NCI-H2227 (cell line): ENCODE measurements at regions not wholly inside any gene's neighbourhood (a gene's known extent, or its start where the extent isn't known, plus 50 kb on each side); places are given as distances from the start of the nearest gene placed in this dataset.
"Not testable (repeated sequence)": the region's sequence is repeated elsewhere in the genome, so short reads cannot be mapped to it uniquely, and the experiment has no call there.

ENCODE experiments used
- DNase-seq: peaks from one replicate; lab custom pipeline; 2025; ENCODE audit not compliant: unreplicated experiment; lab: John Stamatoyannopoulos, UW

DNA sequence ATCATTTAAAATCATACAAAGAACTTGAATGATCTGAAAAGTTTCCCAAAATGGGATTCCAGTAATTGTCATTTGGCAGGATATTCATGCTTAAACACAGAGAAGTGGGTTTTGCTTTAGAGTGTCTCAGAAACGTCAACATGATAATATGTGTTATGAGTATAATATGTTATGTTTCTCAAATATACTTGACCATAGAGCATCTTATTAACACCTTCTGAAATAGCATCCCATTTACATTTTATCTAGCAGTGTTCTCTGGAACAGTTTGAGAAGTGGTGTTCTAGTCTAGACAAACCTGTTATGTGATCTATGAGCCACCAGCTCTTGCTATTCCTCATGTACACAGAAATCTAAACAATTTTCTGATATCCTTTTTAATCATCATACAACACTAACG lies 588.8 kb upstream of the PBX1 start:
- DNase-seq, result no peak

DNA sequence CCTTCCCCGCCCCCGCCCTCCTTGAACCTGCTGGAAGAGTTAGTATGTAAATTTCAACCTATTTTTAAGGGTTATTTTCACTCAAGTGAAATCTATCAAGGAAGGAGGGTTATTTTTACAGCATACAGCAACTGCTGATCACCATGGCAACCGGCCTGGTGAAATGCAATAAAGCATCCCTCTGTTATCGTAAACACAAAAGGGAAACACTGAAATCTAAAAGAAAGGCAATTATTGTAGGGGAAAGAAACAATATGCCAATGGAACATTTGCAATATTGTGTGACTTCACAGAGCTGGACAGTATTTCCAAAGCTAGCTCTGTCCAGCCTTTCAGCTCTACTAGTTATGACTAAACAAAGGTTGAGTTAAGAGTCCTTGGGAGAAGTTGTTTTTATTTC lies 588.3 kb upstream of the PBX1 start:
- DNase-seq, result peak; percentile 62

DNA sequence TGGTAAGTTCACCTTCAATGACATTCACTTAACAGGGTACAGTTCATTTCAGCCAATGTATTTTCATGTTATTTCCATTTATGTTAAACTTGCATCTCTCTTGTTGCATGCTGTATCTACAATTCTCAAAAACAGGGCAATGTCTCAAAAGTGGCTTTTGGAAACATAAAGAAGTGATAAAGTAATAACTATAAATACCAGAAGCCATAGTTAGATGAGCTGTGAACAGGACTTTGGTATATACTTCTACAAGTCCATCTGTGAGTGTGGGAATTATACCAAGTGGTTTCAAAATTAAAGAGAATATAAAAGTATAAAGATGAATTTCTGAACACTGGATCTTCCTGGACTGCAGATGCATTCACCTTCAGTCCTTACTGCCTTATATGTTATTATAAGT lies 585.4 kb upstream of the PBX1 start:
- no peak for DNase-seq

DNA sequence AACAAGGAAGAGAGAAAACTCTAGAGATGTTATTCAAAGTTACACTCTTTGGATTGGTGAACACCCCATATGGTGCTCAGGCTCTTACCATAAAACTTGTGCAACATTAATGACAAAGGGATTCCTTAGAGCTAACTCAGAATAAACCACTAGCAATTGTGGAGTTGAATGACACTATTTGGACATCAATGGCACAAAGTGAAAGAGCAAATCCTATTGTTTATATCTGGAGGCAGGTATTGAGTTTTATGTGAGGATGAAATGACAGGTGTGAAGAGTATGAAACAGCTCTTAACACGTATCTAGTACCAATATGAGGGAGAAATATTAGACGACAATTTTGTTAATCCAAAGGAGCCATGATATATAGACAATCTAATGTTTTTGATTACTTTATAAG lies 584.9 kb upstream of the PBX1 start:
- no peak for DNase-seq

DNA sequence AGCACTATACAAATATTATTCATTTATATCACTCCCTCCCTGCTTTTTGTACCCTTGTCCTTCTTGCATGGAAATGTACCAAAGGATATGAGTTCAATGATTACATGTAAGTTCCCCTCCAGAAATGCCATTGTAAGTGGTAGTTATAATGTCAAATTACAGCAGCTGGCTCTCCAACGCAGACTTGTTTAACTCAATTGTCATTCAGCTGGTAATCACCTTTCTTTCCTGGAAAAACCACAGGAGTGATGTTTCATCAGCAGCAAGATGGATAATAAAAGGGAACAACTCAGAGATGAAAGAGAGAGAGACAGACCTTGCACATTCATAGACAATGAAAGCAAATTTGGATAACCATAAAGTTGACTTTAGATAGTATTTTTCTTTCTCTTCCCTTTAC lies 578.6 kb upstream of the PBX1 start:
- peak; percentile 34 for DNase-seq

DNA sequence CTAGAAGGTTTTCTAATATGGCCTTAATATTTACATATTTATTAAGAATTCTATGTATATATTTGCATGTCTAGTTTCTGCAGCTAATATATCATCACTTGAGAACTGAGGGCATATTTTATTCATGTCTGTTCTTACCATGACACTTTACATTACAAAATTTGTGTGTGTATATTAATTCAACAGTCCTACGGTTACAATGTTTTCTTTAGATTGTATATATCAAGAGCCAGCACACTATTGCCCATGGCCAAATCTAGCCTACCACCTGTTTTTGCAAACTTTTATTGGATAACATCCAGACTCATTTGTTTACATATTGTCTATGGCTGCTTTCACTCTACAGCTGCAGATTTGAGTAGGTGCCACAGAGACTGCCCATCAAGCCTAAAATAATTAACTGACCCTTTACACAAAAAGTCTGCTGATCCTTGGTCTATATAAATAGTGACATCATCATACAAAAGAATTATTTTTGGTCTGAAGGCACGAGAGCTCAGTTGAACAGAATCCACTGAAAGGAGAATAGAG lies 577.4 kb upstream of the PBX1 start:
- no peak for DNase-seq

DNA sequence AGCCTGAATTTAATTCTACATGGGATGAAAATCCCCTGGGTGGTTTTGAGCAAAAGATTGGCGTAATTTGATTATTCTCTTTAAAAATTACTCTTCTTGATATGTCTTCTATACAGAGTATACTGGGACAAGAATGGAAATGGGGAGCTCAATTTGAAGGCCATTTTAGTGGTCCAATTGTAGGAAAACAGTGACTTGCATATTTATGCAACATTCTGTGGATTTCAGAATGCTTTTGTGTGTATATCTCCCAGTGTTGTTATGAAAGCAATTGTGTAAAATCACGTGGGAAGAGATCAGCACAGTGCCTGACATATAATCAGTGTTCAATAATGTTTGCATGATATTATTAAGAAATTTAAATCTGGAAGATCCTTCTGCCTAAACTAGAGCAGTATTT lies 575.9 kb upstream of the PBX1 start:
- DNase-seq, result no peak

DNA sequence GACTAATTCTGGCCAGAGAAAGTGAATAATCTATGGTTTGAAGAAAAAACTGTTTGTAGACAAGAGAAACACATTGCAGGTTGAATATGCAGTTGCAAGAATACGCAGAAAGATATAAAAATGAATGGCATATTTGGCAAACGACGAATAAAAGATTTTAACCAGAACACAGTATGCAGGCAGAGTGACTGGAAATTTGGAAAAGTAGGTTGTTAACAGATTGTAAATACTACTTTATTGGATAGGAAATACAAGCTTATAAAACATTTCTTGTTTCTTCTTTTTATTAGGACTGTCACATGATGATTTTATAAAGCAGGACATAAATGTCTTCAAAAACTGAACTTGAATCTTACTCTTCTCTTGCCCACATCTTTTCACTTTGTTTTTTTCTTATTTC lies 573.3 kb upstream of the PBX1 start:
- DNase-seq, result no peak

DNA sequence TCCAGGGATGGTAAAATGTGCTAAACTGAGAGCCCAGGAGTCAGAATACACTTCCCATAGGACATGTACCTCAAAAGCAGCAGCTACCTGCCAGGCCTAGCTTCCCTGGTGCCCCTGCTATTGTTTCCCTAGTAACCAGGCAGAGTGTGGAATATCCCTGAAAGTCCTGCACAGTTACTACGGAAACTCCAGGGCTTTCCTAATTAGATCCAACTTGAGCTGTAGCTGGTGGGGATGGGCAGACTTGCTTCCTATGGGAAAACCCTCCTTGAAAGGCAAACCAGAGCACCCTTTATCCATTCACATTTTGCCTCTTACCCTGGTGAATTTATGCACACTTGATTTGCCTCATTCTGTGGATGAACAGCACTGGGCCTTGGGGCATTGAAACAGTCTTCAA lies 559.9 kb upstream of the PBX1 start:
- no peak for DNase-seq

DNA sequence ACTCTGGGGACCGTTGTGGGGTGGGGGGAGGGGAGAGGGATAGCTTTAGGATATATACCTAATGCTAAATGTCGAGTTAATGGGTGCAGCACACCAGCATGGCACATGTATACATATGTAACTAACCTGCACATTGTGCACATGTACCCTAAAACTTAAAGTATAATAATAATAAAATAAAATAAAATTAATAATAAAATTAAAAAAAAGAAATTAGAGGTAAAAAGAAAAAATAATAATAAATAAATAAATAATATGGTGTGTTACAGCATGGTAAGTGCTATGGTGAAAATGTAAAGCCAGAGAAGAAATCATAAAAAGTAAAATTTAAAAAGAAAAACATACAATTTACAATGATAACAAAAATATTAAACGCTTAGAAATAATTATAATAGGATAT lies 552.8 kb upstream of the PBX1 start:
- DNase-seq, result not testable (repeated sequence)

DNA sequence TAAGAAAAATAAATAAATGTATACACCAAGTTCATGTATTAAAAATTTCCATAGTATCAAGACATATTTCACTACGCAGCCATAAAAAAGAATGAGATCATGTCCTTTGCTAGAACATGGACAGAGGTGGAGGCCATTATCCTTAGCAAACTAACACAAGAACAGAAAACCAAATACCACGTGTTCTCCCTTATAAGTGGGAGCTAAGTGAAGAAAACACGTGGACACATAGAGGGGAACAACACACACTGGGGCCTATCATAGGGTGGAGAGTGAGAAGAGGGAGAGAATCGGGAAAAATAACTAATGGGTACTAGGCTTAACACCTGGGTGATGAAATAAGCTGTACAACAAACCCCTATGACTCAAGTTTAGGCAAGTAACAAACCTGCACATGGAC lies 552.4 kb upstream of the PBX1 start:
- DNase-seq, result no peak

DNA sequence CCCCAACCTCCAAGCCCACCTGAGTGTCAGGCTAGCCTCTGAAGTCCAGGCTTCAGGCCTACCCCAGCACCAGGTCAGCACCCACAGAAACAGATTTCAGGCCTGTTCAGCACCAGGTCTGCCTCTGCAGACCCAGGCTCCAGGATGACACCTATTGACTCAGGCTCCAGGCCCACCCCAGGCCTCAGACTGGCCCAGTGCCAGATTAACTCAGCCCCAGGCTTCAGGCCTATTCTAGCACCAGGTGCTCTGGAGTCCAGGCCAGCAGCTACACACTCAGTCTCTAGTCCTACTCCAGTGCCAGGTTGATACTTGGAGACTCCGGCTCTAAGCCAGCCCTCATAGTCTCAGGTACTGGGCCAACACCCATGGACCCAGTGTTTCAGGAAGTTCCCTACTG lies 541.7 kb upstream of the PBX1 start:
- no peak for DNase-seq

DNA sequence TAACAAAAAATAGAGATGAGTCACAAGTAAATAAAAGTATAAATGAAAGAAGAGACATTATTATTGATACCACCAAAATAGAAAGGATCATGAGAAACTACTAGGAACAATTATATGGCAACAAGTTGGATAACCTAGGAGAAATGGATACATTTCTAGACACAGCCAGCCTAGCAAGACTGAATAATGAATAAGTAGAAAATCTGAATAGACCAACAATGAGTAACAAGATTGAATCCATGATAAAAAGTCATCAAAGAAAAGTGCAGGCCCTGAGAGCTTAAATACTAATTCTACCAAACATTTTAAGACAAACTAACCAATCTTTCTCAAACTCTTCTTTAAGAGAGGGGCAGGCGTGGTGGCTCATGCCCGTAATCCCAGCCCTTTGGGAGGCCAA lies 538.6 kb upstream of the PBX1 start:
- DNase-seq, result no peak

DNA sequence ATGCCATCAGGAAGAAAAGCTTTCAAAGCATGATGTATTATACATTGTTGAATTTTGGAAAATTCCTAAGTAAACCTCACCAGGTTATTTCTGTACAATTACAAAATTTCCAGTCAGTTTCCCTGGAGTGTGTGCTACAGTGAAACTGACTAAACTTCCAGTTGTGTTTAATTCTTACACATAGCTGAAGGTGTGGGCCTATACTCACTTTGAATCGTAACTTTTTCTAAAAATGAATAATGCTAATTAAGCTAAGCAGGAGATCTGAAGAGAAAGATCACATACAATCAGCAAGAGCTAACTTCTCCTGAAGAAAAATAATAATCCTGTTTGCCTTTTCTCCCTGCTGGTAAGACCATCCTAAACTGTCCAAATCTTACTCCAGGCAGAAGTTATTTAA lies 537.2 kb upstream of the PBX1 start:
- DNase-seq, result no peak

DNA sequence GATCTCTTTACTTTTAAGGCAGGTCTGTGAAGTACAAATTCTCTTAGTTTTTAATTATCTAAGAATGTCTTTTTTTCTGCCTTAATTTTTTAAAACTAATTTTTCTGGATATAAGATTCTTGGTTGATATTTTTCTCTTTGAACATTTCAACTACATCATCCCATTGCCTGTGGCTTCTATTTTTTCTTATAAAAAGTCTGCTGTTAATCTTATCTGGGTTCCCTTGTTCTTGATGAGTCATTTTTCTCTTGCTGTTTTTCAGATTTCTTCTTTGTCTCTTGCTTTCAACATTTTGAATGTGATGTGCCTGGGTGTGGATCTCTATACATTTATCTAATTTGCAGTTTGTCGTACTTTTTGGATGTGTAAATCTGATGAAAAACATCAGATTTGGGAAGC lies 525.2 kb upstream of the PBX1 start:
- DNase-seq, result no peak

DNA sequence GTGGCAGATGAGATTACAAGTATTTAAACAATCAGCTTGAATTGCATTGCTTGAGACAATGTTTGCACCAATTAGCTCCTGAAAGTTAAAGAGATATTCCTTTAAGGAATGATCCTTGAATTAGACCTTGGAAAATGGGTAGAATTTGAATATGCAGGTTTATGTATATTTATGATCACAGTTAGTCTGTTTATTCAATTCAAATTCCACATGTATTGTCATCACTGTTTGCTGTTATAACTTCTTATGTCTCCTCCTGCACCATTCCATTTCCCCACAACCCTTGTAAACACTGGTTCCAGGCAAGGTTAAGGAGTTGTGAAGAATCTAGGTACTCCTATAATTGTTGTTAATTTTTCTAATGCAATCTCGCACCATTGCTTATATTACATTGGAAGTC lies 518.2 kb upstream of the PBX1 start:
- DNase-seq, result no peak

DNA sequence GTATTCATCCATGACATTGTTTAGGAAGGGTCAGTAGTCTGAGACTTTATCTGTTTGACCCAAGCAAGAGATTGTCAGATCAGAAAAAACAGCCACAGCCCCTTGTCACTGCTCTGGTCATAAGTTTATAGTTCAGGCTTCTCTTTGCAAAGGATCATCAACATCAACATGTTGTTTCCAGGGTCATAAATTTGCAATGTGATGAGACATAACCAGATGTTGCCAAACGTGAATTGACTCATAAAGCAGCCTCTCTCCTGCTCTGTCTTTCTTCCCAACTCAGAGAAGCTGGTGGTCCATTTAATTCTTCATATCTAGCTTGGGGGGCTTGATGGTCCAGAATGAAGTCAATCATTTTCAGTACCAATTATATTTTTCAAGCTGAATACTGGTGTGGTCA lies 507.2 kb upstream of the PBX1 start:
- DNase-seq, result no peak

DNA sequence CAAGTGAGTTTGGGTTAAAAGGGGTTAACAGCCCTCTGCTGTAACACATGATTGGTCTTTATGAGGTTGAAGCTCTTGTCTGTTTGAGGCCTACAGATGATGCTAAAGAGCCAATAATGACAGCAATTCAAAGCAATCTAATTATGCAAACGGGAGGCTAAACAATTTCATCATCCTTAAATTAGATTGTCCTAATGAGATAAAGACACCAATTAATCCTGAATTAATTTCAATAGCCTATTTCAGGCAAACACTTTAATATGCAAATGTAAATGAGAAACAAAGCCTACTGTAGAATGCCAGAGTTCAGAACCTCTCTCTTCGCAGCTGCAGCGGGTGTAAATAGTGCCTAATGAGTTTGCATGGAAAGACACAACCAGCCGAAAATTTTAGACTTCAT lies 504.7 kb upstream of the PBX1 start:
- no peak for DNase-seq

DNA sequence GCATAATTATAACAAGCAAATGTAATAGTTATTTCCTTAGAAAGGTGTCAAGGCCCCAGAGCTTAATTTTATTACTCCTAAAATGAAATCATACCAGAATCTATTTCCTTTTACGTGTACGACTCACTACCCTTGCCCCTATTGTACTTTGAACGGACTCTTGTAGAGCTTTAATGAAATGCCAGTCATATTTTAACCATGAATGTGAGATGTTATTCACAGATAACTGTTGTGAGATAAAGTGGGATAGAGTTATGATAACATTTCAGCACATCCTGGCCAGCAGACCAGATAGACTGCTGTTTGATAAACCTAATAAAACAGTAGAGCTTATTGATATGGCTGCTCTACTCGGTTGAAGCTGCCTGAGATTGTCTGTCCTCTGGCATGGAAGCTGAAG lies 500.8 kb upstream of the PBX1 start:
- no peak for DNase-seq

DNA sequence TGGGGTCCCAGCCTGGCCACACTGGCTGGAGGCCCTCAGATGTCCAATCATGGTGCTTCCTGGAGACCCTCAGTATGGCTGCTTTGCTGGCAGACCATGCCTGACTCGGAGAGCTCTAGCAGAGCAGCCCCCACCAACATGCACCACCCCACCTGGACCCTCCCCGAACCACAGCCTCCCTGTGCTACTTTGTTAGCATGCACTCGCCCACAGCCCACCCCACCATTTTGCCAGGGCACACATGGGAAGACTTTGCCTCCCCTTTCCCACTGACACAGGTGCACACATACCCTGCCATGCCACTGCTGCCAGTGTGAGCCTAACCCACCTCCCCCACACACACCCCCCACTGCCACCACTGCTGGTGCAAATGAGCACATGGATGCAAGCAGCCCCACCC lies 497.5 kb upstream of the PBX1 start:
- no peak for DNase-seq

DNA sequence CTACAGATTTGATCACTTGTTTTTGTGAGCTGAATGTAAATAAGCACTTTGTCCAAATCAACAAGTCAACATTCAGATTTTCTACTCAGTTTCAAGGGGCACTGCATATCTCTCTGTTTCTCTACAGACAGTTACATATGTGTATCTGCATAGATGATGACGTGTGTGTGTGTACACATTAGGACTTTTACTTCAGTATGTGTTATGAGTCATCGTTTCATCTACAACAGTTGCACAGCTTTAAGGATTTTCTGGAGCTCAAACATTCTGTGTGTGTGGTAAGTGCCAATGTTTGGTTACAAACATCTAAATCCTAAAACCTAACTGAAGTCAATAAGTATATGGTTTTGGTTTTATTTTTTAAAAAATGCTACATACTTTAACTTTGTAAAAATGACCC lies 494.5 kb upstream of the PBX1 start:
- no peak for DNase-seq

DNA sequence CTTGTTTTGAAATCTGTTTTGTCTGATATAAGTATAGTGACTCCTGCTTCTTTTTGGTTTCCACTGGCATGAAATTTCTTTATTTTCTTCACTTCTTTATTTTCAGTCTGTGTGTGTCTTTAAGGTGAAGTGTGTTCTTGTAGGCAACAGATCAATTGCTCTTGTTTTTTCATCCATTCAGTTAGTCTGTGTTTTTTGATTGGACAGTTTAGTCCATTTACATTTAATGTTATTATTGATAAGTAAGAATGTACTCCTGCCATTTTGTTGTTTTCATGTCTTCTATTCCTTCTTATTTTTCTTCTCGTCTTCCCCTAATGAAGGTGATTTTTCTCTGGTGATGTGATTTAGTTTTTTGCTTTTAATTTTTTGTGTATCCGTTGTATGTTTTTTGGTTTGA lies 487.7 kb upstream of the PBX1 start:
- DNase-seq, result no peak

DNA sequence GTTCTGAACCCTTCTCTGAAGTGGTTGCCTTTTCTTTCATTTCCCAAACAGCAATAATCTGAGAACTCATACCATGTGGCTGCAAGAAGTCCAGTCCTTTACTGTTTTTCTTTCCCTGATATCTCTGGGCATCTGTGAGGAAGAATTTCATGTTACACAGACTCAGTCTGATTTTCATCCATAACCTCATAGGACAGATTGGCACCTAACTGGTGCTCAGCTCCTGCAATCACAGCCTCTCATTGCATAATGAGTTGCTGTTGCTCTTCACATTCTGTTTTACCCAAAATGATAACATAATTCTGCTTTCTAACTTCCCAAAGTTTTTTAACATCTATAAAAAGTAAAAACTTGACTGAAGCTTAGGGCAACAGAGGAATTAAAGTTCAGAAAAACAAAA lies 472.2 kb upstream of the PBX1 start:
- no peak for DNase-seq

DNA sequence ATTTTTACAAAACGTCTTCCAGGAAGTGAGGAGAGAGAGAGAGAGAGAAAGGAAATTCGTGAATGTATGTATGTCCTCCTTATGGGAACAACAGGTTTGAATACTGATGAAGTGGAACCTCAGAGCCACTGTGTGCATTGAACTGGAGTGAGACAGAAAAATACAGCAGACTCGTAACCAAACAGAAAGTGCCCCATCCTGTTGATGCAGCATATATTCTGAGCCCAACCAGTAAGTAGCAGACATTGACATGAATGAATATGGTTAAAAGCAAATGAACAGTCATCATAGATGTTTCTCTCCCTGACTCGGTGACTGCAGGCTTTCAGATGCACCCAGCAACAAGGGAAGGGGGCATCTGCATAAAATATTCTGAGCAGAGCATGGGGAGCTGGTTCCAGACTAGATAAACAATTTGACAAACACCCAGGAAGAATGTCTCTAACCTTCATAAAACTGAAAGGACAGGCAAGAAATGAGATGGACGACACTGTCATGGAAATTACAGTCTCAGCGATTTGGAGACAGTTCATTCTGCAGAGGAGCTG lies 471.0 kb upstream of the PBX1 start:
- no peak for DNase-seq
